ENCODE measurements at regions not wholly inside any gene's neighbourhood (a gene's known extent, or its start where the extent isn't known, plus 50 kb on each side); places are given as distances from the start of the nearest gene placed in this dataset.

DNA sequence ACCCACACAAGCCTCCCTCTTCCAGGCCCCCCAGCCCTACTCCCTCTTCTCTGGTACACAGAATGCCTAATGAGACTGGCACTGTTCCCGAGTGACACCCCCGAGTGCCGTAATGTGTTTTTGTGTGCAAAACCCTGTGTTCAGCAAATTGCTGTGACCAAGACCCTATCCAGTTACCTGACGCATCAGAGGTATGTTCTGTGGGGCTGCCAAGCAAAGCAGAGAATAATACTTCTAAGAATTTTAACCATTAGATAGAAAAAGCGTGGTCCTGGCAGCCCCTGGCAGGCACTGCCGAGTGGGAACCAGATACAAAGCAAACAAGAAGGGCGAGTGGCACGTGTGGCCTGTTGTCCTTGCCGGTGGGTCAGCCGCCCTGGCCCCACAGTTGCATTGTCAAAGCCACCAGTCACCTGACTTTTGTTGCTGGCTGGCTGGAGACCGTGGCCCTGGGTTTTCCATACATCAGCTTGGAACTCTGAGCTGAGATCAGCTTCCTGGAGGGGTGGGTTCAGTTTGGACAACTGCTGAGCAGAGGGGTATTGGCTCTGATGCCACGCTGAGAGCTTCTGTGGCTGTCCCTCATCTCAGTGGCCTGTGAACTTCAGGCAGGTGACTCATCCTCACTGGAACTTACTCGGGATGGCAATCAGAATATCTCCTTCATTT lies 69.1 kb upstream of the BRD7 start (continued):
- no peak for TF ChIP-seq POLR2AphosphoS2 (conservative IDR thresholded peaks at IDR 0.05; ENCODE audit: low read length)
- no peak for TF ChIP-seq JUNB (IDR thresholded peaks at IDR 0.05)
- no peak for TF ChIP-seq NPAS2 (CRISPR knock-in tag; IDR thresholded peaks at IDR 0.05; ENCODE audit: borderline replicate concordance)

DNA sequence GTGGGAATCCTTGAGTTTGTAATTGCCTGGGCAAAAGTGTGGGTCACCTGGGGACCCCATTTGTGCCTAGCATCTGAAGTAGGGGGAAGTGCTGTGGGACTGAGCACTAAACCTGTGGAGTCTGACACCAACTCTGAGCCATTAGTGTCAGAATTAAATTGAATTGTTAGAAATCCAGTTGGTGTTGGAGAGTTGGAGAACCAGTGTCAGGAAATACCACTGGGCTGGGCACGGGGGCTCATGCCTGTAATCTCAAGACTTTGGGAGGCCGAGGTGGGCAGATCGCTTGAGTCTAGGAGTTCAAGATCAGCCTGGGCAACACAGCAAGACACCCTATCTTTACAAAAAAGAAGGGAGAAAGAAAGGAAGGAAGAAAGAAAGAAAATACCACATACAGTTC lies 67.5 kb upstream of the BRD7 start:
- POLR2A ChIA-PET = no interaction called here

DNA sequence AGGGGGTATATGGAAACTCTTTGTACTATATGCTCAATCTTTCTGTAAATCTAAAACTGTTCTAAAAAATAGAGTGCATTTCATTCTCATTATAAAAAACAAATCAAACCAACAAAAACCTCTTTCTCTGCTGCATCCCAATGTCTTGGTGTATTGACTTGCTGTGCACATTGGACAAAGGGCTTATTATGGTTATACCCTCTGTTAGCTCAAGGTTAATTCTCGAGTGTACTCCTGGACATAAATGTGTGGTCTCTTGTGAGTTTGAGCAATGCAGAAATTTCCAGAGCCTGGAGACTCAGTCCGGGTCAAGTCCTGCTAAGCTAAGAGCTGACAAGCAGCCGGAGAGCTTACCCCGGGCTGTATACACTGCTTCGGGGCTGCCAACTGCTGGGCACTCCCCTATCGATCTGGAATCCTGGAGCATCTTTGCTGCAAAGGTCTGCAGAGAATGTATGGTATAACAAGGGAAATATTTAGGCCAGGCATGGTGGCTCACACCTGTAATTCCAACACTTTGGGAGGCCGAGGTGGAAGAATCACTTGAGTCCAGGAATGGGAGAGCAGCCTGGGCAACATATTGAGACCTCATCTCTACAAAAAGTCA lies 66.2 kb upstream of the BRD7 start:
- WGBS (ENCODE audit: missing lambda C conversion rate) = 11% methylated on average over 7 of the region's 7 CpGs
- H3K4me1 ChIP-seq = no peaks in the 10 kb centered on the region
- CTCF ChIA-PET = no interaction called here
- H3K27ac ChIP-seq = no peak overlapping the region
- no peak overlapping the region for H3K4me2 ChIP-seq
- 0 out of 3 replicates have a peak, but pooled peaks cover 8% of the 10 kb centered on the region for H3K9me3 ChIP-seq
- ATAC-seq (no peak), FAIRE-seq (no peak), DNase-seq (ENCODE audit: low read depth in 1 of 2, low spot score in 1 of 2) (no peak)
- POLR2A ChIA-PET = no interaction called here
- H3K4me3 ChIP-seq = no peak overlapping the region
- TF ChIP-seq GATA3 (IDR thresholded peaks at IDR 0.05; ENCODE audit: borderline replicate concordance) (no peak), MYC (IDR thresholded peaks at IDR 0.05; ENCODE audit: borderline replicate concordance, low read length) (no peak), RCOR1 (IDR thresholded peaks at IDR 0.05; ENCODE audit: low read depth, low read length) (no peak), CHD4 (IDR thresholded peaks at IDR 0.05; ENCODE audit: borderline replicate concordance) (no peak), RARB (CRISPR knock-in tag; IDR thresholded peaks at IDR 0.05) (no peak), KDM1A (IDR thresholded peaks at IDR 0.05; ENCODE audit: low read depth) (no peak), PHF8 (IDR thresholded peaks at IDR 0.05; ENCODE audit: borderline replicate concordance, low read depth) (no peak), JUNB (IDR thresholded peaks at IDR 0.05) (no peak), KDM5A (IDR thresholded peaks at IDR 0.05) (no peak), POLR2A (IDR thresholded peaks at IDR 0.05; ENCODE audit: low read length) (no peak), POLR2AphosphoS2 (conservative IDR thresholded peaks at IDR 0.05; ENCODE audit: low read length) (no peak), EP300 (IDR thresholded peaks at IDR 0.05) (no peak)
- TF ChIP-seq, protein P1, sequence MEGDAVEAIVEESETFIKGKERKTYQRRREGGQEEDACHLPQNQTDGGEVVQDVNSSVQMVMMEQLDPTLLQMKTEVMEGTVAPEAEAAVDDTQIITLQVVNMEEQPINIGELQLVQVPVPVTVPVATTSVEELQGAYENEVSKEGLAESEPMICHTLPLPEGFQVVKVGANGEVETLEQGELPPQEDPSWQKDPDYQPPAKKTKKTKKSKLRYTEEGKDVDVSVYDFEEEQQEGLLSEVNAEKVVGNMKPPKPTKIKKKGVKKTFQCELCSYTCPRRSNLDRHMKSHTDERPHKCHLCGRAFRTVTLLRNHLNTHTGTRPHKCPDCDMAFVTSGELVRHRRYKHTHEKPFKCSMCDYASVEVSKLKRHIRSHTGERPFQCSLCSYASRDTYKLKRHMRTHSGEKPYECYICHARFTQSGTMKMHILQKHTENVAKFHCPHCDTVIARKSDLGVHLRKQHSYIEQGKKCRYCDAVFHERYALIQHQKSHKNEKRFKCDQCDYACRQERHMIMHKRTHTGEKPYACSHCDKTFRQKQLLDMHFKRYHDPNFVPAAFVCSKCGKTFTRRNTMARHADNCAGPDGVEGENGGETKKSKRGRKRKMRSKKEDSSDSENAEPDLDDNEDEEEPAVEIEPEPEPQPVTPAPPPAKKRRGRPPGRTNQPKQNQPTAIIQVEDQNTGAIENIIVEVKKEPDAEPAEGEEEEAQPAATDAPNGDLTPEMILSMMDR (IDR thresholded peaks at IDR 0.05) = no peak
- TF ChIP-seq, protein P2, sequence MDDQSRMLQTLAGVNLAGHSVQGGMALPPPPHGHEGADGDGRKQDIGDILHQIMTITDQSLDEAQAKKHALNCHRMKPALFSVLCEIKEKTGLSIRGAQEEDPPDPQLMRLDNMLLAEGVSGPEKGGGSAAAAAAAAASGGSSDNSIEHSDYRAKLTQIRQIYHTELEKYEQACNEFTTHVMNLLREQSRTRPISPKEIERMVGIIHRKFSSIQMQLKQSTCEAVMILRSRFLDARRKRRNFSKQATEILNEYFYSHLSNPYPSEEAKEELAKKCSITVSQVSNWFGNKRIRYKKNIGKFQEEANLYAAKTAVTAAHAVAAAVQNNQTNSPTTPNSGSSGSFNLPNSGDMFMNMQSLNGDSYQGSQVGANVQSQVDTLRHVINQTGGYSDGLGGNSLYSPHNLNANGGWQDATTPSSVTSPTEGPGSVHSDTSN (IDR thresholded peaks at IDR 0.05) = no peak
- TF ChIP-seq, protein P3, sequence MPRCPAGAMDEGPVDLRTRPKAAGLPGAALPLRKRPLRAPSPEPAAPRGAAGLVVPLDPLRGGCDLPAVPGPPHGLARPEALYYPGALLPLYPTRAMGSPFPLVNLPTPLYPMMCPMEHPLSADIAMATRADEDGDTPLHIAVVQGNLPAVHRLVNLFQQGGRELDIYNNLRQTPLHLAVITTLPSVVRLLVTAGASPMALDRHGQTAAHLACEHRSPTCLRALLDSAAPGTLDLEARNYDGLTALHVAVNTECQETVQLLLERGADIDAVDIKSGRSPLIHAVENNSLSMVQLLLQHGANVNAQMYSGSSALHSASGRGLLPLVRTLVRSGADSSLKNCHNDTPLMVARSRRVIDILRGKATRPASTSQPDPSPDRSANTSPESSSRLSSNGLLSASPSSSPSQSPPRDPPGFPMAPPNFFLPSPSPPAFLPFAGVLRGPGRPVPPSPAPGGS (IDR thresholded peaks at IDR 0.05) = no peak

More for the DNA sequence above, 67.5 kb upstream of the BRD7 start:
- peaks cover 12% of the 10 kb centered on the region; the same call in 1 of the 3 replicates for H3K9me3 ChIP-seq
- FAIRE-seq (no peak), ATAC-seq (no peak), DNase-seq (ENCODE audit: low read depth in 1 of 2, low spot score in 1 of 2) (no peak)
- no peaks in the 10 kb centered on the region for H3K4me1 ChIP-seq
- H3K4me2 ChIP-seq = no peak overlapping the region
- H3K4me3 ChIP-seq = no peak overlapping the region
- TF ChIP-seq ZNF302 (CRISPR knock-in tag; IDR thresholded peaks at IDR 0.05) (no peak), TP53 (CRISPR knock-in tag; IDR thresholded peaks at IDR 0.05) (no peak), HOXB13 (CRISPR knock-in tag; IDR thresholded peaks at IDR 0.05; ENCODE audit: low read depth) (no peak), HOXB5 (CRISPR knock-in tag; IDR thresholded peaks at IDR 0.05) (no peak), EHMT2 (IDR thresholded peaks at IDR 0.05; ENCODE audit: low read depth) (no peak), FOSB (CRISPR knock-in tag; IDR thresholded peaks at IDR 0.05) (no peak), KDM5A (IDR thresholded peaks at IDR 0.05) (no peak), ZC3H11A (IDR thresholded peaks at IDR 0.05) (no peak), FOXS1 (CRISPR knock-in tag; IDR thresholded peaks at IDR 0.05) (no peak), MAFK (IDR thresholded peaks at IDR 0.05; ENCODE audit: partially characterized antibody) (no peak), CBX8 (IDR thresholded peaks at IDR 0.05) (no peak), SMC3 (IDR thresholded peaks at IDR 0.05) (no peak), FOSL2 (IDR thresholded peaks at IDR 0.05) (no peak), FOSL2 (CRISPR knock-in tag; IDR thresholded peaks at IDR 0.05) (no peak)
- TF ChIP-seq, protein P4, sequence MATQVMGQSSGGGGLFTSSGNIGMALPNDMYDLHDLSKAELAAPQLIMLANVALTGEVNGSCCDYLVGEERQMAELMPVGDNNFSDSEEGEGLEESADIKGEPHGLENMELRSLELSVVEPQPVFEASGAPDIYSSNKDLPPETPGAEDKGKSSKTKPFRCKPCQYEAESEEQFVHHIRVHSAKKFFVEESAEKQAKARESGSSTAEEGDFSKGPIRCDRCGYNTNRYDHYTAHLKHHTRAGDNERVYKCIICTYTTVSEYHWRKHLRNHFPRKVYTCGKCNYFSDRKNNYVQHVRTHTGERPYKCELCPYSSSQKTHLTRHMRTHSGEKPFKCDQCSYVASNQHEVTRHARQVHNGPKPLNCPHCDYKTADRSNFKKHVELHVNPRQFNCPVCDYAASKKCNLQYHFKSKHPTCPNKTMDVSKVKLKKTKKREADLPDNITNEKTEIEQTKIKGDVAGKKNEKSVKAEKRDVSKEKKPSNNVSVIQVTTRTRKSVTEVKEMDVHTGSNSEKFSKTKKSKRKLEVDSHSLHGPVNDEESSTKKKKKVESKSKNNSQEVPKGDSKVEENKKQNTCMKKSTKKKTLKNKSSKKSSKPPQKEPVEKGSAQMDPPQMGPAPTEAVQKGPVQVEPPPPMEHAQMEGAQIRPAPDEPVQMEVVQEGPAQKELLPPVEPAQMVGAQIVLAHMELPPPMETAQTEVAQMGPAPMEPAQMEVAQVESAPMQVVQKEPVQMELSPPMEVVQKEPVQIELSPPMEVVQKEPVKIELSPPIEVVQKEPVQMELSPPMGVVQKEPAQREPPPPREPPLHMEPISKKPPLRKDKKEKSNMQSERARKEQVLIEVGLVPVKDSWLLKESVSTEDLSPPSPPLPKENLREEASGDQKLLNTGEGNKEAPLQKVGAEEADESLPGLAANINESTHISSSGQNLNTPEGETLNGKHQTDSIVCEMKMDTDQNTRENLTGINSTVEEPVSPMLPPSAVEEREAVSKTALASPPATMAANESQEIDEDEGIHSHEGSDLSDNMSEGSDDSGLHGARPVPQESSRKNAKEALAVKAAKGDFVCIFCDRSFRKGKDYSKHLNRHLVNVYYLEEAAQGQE (IDR thresholded peaks at IDR 0.05) = no peak
- TF ChIP-seq, protein P5, sequence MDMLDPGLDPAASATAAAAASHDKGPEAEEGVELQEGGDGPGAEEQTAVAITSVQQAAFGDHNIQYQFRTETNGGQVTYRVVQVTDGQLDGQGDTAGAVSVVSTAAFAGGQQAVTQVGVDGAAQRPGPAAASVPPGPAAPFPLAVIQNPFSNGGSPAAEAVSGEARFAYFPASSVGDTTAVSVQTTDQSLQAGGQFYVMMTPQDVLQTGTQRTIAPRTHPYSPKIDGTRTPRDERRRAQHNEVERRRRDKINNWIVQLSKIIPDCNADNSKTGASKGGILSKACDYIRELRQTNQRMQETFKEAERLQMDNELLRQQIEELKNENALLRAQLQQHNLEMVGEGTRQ (IDR thresholded peaks at IDR 0.05) = no peak
- TF ChIP-seq, protein P6, sequence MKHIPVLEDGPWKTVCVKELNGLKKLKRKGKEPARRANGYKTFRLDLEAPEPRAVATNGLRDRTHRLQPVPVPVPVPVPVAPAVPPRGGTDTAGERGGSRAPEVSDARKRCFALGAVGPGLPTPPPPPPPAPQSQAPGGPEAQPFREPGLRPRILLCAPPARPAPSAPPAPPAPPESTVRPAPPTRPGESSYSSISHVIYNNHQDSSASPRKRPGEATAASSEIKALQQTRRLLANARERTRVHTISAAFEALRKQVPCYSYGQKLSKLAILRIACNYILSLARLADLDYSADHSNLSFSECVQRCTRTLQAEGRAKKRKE (CRISPR knock-in tag; IDR thresholded peaks at IDR 0.05; ENCODE audit: low read depth) = no peak
- CTCF ChIA-PET = no interaction called here
- WGBS (ENCODE audit: missing lambda C conversion rate) = 3% methylated on average over 3 of the region's 3 CpGs
- H3K27ac ChIP-seq = no peak overlapping the region
